ENCODE measurements at regions not wholly inside any gene's neighbourhood (a gene's known extent, or its start where the extent isn't known, plus 50 kb on each side); places are given as distances from the start of the nearest gene placed in this dataset.

GRCh38 chr18:42164556-42164955 lies 209.5 kb downstream of the PIK3C3 start:
- no peak for TF ChIP-seq POLR2AphosphoS5 (IDR thresholded peaks at IDR 0.05)
- TF ChIP-seq, protein P1, sequence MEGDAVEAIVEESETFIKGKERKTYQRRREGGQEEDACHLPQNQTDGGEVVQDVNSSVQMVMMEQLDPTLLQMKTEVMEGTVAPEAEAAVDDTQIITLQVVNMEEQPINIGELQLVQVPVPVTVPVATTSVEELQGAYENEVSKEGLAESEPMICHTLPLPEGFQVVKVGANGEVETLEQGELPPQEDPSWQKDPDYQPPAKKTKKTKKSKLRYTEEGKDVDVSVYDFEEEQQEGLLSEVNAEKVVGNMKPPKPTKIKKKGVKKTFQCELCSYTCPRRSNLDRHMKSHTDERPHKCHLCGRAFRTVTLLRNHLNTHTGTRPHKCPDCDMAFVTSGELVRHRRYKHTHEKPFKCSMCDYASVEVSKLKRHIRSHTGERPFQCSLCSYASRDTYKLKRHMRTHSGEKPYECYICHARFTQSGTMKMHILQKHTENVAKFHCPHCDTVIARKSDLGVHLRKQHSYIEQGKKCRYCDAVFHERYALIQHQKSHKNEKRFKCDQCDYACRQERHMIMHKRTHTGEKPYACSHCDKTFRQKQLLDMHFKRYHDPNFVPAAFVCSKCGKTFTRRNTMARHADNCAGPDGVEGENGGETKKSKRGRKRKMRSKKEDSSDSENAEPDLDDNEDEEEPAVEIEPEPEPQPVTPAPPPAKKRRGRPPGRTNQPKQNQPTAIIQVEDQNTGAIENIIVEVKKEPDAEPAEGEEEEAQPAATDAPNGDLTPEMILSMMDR (IDR thresholded peaks at IDR 0.05 in 8 of 11, conservative IDR thresholded peaks at IDR 0.05 in 3 of 11): no peak

Data from spleen (tissue), 7 donors.